Fibroblast of pulmonary artery (primary cell): ENCODE measurements at regions not wholly inside any gene's neighbourhood (a gene's known extent, or its start where the extent isn't known, plus 50 kb on each side); places are given as distances from the start of the nearest gene placed in this dataset.
"Not testable (repeated sequence)": the region's sequence is repeated elsewhere in the genome, so short reads cannot be mapped to it uniquely, and the experiment has no call there.

Experiments used
- DNase-seq: peaks from one replicate; pipeline ENCODE4 v3.0.0-alpha.2; 2010; ENCODE audit warnings: low read depth
- H3K4me3 ChIP-seq: replicated peaks from 2 replicates; pipeline ENCODE4 v1.5.1; 2011; ENCODE audit warnings: low read depth, mild to moderate bottlenecking, control low read depth, low read length, moderate library complexity
- CTCF ChIP-seq: IDR thresholded peaks from 2 replicates; pipeline ENCODE4 v1.5.1; 2011; ENCODE audit warnings: mild to moderate bottlenecking, control low read depth, low read length, inconsistent platforms; ENCODE audit errors: missing control alignments

DNA sequence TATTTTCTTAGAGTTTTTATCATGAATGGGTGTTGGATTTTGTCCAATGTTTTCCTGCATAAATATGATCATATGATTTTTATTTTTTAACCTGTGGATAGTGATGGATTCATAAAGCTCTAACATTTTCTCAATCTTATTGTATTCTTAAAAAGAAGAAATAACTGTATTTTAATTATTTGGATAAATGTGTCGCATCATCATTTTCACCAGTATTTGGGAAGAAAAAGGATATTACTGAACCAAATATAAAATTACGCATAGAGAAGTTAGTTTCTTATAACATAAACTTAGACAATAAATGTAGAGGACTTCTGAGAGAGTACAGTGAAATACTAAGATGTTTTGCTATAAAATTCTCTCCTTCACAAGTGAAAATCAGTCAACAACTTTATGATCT, 126.0 kb upstream of the CHST9 start:
- H3K4me3 ChIP-seq: no peak overlapping the region
- DNase-seq: no peak
- no peak for TF ChIP-seq CTCF

DNA sequence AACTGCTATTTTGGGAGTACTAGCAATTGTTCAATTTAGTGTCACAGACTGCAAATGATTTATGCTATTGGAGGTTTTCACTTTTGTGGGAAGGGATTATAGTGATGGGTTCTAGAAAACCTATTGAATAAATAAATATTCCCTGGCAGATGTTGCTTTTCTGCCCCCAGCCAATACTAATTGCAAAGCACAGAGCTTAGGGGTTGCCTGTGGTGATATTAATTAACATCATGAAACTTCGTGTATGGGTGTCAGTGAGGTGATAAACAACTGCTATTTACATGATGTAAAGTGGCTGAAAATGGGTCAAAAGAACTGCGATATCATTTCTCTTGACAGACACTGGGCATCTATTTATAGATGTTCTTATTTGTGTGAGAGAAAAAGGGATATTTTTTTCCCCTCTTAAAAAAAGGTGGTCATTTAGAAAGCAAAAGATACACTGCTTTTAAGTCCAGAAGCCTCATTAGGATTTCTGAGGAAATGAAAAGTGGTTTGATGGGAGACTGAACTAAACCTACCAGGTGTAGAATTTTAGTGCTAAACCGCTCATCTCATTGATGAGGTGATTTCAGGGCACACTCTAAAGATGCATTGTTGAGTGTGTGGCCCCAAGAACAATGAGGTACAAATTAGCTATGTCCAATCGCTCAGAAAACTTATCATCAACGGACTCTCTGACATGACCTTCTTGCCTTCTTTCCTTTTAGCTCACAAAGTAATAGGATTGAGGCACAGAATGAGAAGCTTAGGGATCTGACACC, 116.7 kb upstream of the CHST9 start:
- TF ChIP-seq CTCF: no peak
- no peak overlapping the region for H3K4me3 ChIP-seq
- DNase-seq: no peak

GRCh38 chr18:27298214-27298804, 113.2 kb upstream of the CHST9 start:
- no peak for TF ChIP-seq CTCF
- no peak for DNase-seq

DNA sequence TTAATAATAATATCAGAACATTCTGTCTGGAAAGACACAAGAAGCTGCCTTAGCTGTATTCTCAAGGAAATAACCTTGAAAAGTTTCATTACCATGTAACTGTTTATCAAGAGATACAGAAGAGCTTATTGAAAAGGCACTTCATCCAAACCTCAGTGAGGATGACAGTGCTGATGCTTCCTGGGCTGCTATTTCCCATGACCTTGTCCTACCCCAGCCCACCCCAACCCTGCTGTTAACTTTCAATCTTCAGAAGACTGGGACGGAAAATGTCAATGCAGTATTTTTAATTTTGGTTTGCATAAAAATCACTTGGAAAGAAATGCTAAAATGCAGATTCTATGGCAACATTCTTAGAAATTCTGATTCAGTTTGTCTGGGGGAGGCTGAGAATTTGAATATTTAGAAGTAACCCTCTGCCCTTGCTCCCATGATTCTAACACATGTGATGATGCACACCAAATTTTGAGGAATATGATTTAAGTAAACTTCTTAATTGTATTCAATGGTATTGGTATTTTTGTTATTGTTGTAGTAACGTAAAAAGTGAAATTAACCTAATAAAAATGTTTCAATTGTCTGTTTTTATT, 101.0 kb upstream of the CHST9 start:
- not testable (repeated sequence) for H3K4me3 ChIP-seq, DNase-seq

More at GRCh38 chr18:27298214-27298804, 113.2 kb upstream of the CHST9 start:
- H3K4me3 ChIP-seq: no peak overlapping the region

DNA sequence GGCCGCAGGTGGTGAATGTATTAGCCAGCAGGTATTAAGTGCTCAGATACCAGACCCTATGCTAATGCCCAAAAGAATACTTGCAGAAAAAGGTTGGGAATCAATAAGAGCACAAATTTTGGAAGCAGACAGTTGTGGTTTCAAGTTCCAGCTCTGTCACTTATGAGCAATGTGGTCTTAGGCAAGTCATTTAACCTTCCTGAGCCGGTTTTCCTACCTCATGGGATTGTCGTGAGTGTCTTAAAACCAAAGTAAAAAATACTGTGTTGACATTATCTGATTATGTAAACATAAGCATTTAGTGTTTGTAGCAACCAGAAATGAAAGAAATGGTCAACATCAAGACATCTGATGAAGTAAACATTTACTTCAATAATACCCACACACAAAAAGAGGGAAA, 93.0 kb upstream of the CHST9 start:
- no peak for TF ChIP-seq CTCF
- H3K4me3 ChIP-seq: no peak overlapping the region
- no peak for DNase-seq

- no peak for TF ChIP-seq CTCF
- H3K4me3 ChIP-seq: no peak overlapping the region
- DNase-seq: no peak
Measured at GRCh38 chr18:27277554-27277953, 92.4 kb upstream of the CHST9 start.

DNA sequence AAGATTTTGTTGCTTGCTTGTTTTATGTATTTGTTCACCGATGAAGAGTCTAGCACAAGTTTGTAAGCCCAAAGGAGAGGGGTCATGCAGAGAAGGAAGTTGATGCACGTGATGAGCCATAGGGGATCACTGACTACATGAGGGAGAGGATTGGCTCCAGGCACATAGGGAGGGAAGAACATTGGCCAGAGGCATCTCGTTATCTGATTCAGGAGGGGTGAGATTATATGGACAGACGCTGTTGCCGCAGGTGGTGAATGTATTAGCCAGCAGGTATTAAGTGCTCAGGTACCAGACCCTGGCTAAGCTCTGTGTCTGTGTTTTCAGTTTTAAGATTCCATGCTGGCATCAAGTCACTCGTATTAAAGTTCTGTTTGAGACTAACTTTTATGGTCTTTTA, 91.8 kb upstream of the CHST9 start:
- no peak for TF ChIP-seq CTCF

More for the DNA sequence above, 91.8 kb upstream of the CHST9 start:
- no peak for DNase-seq
- H3K4me3 ChIP-seq: no peak overlapping the region
